ENCODE measurements at regions not wholly inside any gene's neighbourhood (a gene's known extent, or its start where the extent isn't known, plus 50 kb on each side); places are given as distances from the start of the nearest gene placed in this dataset.

DNA sequence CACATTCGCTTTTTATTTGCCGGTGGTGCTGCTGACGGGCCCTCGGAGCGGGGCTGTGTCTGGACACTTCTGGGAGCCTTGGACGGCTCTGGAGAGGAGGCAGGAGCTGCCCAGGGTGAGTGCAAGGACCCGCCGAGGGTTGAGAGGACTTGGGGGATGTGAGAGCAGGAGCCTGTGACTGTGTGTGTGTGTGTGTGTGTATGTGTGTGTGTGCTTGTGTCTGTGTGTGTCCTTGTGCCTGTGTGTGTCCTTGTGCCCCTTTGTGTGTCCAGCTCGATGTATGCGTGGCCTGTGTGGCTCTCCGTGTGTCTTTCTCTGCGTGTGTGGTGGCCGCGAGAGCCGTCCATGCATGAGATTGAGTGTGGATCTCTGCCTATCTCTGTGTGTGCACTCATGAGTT, 179.6 kb upstream of the MYL2 start:
- Histone ChIP-seq H3K27ac (ENCODE audit: low read depth, low read length) (no peak overlapping the region), H3K27me3 (ENCODE audit: control insufficient read depth, insufficient read depth, low read length) (no peaks in the 10 kb centered on the region), H3K9me3 (ENCODE audit: control insufficient read depth, insufficient read depth, low read length) (no peaks in the 10 kb centered on the region), H3K4me3 (ENCODE audit: low read depth, low read length) (no peak overlapping the region)
- ChIA-PET POLR2A (no interaction called here), CTCF (no interaction called here)
- DNase-seq (ENCODE audit: low read depth, low spot score), result no peak
- TF ChIP-seq, protein P1, sequence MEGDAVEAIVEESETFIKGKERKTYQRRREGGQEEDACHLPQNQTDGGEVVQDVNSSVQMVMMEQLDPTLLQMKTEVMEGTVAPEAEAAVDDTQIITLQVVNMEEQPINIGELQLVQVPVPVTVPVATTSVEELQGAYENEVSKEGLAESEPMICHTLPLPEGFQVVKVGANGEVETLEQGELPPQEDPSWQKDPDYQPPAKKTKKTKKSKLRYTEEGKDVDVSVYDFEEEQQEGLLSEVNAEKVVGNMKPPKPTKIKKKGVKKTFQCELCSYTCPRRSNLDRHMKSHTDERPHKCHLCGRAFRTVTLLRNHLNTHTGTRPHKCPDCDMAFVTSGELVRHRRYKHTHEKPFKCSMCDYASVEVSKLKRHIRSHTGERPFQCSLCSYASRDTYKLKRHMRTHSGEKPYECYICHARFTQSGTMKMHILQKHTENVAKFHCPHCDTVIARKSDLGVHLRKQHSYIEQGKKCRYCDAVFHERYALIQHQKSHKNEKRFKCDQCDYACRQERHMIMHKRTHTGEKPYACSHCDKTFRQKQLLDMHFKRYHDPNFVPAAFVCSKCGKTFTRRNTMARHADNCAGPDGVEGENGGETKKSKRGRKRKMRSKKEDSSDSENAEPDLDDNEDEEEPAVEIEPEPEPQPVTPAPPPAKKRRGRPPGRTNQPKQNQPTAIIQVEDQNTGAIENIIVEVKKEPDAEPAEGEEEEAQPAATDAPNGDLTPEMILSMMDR (IDR thresholded peaks at IDR 0.05; ENCODE audit: low read depth, low read length), result no peak

DNA sequence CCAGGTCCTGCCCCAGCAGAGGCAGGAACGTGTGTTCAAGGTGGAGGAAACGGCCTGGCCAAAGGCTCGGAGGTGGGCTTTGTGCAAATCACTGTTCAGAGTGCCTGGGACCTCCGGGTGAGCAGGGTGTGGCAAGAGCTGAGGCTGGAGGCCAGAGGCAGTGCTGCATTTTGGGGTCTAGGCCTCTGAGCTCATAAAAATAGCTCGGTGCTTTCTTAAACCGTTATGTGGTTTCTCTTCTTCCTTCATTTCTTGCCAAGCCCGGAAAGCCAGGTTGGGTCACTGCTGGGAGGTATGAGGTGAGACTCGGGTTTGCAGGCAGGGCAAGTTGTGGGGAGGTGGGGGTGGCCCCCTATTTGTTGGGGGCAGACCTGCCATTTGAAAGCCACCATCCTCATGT, 178.8 kb upstream of the MYL2 start:
- no peak for DNase-seq (ENCODE audit: low read depth, low spot score)
- Histone ChIP-seq H3K27ac (ENCODE audit: low read depth, low read length) (no peak overlapping the region), H3K4me3 (ENCODE audit: low read depth, low read length) (no peak overlapping the region), H3K9me3 (ENCODE audit: control insufficient read depth, insufficient read depth, low read length) (no peaks in the 10 kb centered on the region), H3K27me3 (ENCODE audit: control insufficient read depth, insufficient read depth, low read length) (peaks cover 2% of the 10 kb centered on the region)
- ChIA-PET POLR2A (no interaction called here), CTCF (no interaction called here)
- TF ChIP-seq, protein P1 (IDR thresholded peaks at IDR 0.05; ENCODE audit: low read depth, low read length), result no peak

DNA sequence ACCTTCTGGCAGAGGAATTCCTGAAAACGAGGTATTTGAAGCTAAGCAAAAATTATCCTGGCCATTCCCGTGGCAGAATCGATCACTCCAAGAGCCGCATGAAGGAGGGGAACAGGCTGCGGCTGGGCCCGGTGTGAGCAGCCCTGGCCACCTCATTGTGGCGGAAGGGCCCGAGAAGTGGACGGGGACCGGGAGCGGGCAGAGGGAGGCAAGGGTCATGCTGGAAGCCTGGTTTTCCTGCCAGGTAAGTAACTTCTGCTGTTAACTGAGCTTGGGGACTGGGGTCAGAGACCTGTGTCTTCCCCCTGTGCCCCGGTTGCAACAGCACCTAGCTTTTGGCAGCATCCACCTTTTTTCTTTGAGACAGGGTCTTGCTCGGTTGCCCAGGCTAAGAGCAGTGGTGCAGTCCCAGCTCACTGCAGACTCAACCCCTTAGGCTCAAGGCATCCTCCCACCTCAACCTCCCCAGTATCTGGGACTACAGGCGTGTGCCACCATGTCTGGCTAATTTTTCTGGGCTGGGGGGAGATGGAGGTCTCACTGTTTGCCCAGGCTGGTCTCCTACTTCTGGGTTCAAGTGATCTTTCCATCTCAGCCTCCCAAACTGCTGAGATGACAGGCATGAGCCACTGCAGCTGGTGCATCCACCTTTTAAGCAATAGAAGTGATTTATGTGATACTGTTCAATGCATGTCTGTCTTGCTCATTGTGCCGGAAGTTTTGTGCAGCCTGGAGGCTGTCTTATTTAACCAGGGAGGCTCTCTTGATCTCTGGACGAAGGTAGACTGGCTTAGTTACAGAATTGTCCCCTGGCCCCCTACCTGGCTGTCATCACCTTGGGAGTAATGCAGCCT, 174.0 kb upstream of the MYL2 start:
- Histone ChIP-seq H3K4me3 (ENCODE audit: low read depth, low read length) (no peak overlapping the region), H3K27ac (ENCODE audit: low read depth, low read length) (no peak overlapping the region), H3K27me3 (ENCODE audit: control insufficient read depth, insufficient read depth, low read length) (peaks cover 2% of the 10 kb centered on the region), H3K9me3 (ENCODE audit: control insufficient read depth, insufficient read depth, low read length) (no peaks in the 10 kb centered on the region)
- no peak for DNase-seq (ENCODE audit: low read depth, low spot score)
- TF ChIP-seq, protein P1 (IDR thresholded peaks at IDR 0.05; ENCODE audit: low read depth, low read length), result no peak
- ChIA-PET CTCF (no interaction called here), POLR2A (no interaction called here)

DNA sequence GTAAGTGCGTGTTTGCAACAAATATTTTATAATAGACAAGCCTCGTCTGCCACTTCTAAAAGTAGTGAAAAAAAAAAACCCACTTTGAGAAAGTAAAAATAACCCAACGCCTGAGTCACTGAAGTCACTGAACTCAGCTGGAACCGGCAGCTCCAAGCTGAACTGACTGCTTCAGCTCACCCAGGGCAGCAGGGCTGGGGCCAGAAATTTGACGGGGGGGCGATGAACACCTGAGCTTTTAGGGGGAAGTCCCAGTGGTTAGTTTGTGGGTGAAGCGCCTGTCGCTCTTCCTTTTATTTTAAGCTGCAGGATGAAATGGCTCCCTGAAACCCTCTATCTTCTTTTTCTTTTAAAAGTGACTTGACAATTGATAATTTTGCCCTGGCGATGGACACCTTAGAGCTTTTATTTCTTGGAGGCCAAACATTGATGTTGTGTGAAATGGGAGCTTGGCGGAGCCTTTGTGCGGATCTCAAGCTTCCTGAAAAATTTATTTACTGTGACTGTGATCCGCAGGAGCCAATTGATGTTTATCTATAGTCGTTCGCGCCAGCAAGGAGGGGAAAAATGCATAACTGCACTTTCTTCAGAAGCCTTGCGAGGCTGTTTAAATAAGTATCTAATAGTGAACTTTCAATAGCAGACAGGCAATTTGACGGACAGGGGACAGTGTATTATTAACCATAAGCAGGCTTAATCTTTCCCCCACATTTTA, 173.2 kb upstream of the MYL2 start:
- ChIA-PET CTCF (no interaction called here), POLR2A (no interaction called here)
- peaks cover 2% of the 10 kb centered on the region for H3K27me3 ChIP-seq (ENCODE audit: control insufficient read depth, insufficient read depth, low read length)
- H3K9me3 ChIP-seq (ENCODE audit: control insufficient read depth, insufficient read depth, low read length), result no peaks in the 10 kb centered on the region
- TF ChIP-seq, protein P1 (IDR thresholded peaks at IDR 0.05; ENCODE audit: low read depth, low read length), result no peak
- H3K4me3 ChIP-seq (ENCODE audit: low read depth, low read length), result no peak overlapping the region
- no peak overlapping the region for H3K27ac ChIP-seq (ENCODE audit: low read depth, low read length)
- DNase-seq (ENCODE audit: low read depth, low spot score), result no peak

DNA sequence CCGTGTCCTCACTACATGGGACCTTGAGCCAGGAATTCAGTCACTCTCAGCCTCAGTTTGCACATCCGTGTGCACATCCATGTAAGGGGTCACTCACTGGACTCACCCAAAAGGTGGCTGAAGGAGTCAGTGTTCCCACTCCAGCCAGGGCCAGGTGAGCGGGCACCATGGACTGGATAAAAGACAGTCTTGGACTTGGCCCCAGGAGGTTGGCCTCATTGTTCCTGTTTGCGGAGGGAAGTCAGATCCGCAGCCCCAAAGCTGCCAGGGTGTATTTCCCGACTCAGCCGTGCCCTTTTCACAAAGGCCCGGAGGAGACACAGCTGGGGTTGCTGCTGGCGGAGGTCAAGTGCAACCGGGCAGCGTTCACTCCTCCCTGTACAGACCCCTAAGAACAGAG, 170.7 kb upstream of the MYL2 start:
- H3K27me3 ChIP-seq (ENCODE audit: control insufficient read depth, insufficient read depth, low read length), result peaks cover 2% of the 10 kb centered on the region

More for the DNA sequence above, 170.7 kb upstream of the MYL2 start:
- Histone ChIP-seq H3K27ac (ENCODE audit: low read depth, low read length) (no peak overlapping the region), H3K4me3 (ENCODE audit: low read depth, low read length) (no peak overlapping the region), H3K9me3 (ENCODE audit: control insufficient read depth, insufficient read depth, low read length) (no peaks in the 10 kb centered on the region)
- CTCF ChIA-PET, result no interaction called here
- TF ChIP-seq, protein P1 (IDR thresholded peaks at IDR 0.05; ENCODE audit: low read depth, low read length), result no peak
- POLR2A ChIA-PET, result no interaction called here
- DNase-seq (ENCODE audit: low read depth, low spot score), result no peak
